Stimulated activated CD8-positive, alpha-beta memory T cell treated with anti-CD3 and anti-CD28 coated beads, Interleukin-4, amount 100 ng/mL, for 1 hour (primary cell): ENCODE measurements at regions not wholly inside any gene's neighbourhood (a gene's known extent, or its start where the extent isn't known, plus 50 kb on each side); places are given as distances from the start of the nearest gene placed in this dataset.

ENCODE experiments used
- DNase-seq, 2 donors: peaks; one replicate each; pipeline ENCODE4 v3.0.0-alpha.2; 2020; ENCODE audit warnings: low read depth in 2 of 2, low spot score in 1 of 2

- no peak for DNase-seq
Measured at GRCh38 chr6:87808005-87808757, 106.1 kb upstream of the AKIRIN2 start.

- no peak for DNase-seq
Measured at GRCh38 chr6:87807475-87807874, 105.4 kb upstream of the AKIRIN2 start.

GRCh38 chr6:87806635-87807034 lies 104.6 kb upstream of the AKIRIN2 start:
- no peak for DNase-seq

- DNase-seq = no peak
Measured at GRCh38 chr6:87806099-87806498, 104.1 kb upstream of the AKIRIN2 start.

GRCh38 chr6:87803791-87804190 lies 101.8 kb upstream of the AKIRIN2 start:
- no peak for DNase-seq

- DNase-seq = no peak
Measured at GRCh38 chr6:87799651-87800050, 97.6 kb upstream of the AKIRIN2 start.

GRCh38 chr6:87798393-87799278 lies 96.6 kb upstream of the AKIRIN2 start:
- no peak for DNase-seq

GRCh38 chr6:87794922-87795885 lies 93.2 kb upstream of the AKIRIN2 start:
- no peak for DNase-seq

- DNase-seq = no peak
Measured at GRCh38 chr6:87793315-87793714, 91.3 kb upstream of the AKIRIN2 start.

- DNase-seq = no peak
Measured at GRCh38 chr6:87791982-87792381, 89.9 kb upstream of the AKIRIN2 start.

- DNase-seq = no peak
Measured at GRCh38 chr6:87791485-87791884, 89.5 kb upstream of the AKIRIN2 start.

GRCh38 chr6:87791029-87791428 lies 89.0 kb upstream of the AKIRIN2 start:
- DNase-seq = no peak

GRCh38 chr6:87789900-87790290 lies 87.9 kb upstream of the AKIRIN2 start:
- no peak for DNase-seq

GRCh38 chr6:87789198-87789899 lies 87.3 kb upstream of the AKIRIN2 start:
- no peak for DNase-seq

- no peak for DNase-seq
Measured at GRCh38 chr6:87788141-87788540, 86.1 kb upstream of the AKIRIN2 start.

GRCh38 chr6:87785229-87785862 lies 83.3 kb upstream of the AKIRIN2 start:
- no peak for DNase-seq

- DNase-seq = no peak
Measured at GRCh38 chr6:87784690-87785089, 82.7 kb upstream of the AKIRIN2 start.

GRCh38 chr6:87784051-87784450 lies 82.0 kb upstream of the AKIRIN2 start:
- no peak for DNase-seq

- no peak for DNase-seq
Measured at GRCh38 chr6:87779542-87779941, 77.5 kb upstream of the AKIRIN2 start.
